Endothelial cell of umbilical vein (primary cell): ENCODE measurements at regions not wholly inside any gene's neighbourhood (a gene's known extent, or its start where the extent isn't known, plus 50 kb on each side); places are given as distances from the start of the nearest gene placed in this dataset.

Experiments used
- BruUV-seq: library from RNA; stranded (reverse); fragments of 400-500 nt; replicated peaks from 2 replicates; lab custom pipeline; 2021; lab: Mats Ljungman, UMichigan
- CTCF ChIA-PET: fragments of 300-600, 350-600 bp; sonication (Branson Sonifier 250); formaldehyde crosslinking; loops from one replicate; lab custom pipeline; 2021; ENCODE audit warnings: antibody characterized with exemption, inconsistent platforms; lab: Charles Lee
- POLR2A ChIA-PET: fragments of 300-600, 350-600 bp; sonication (Branson Sonifier 250); formaldehyde crosslinking; loops from one replicate; lab custom pipeline; 2021; ENCODE audit warnings: antibody characterized with exemption, inconsistent platforms; lab: Charles Lee
- DNase-seq: peaks from one replicate; pipeline ENCODE4 v3.0.0-alpha.2; 2011; ENCODE audit warnings: low read depth, low spot score
- FAIRE-seq: peaks from 2 replicates; lab custom pipeline; 2011; peaks lifted over from hg19 to GRCh38; lab: Jason Lieb, UNC
- H2AFZ ChIP-seq: 2 replicates; pipeline ENCODE4 v1.6.0; 2012; ENCODE audit warnings: low read depth, low read length, control low read depth, inconsistent platforms
- H3K27ac ChIP-seq: 2 replicates; pipeline ENCODE4 v1.5.1; 2011; ENCODE audit warnings: low read depth, mild to moderate bottlenecking, control low read depth, low read length, moderate library complexity; ENCODE audit not compliant: insufficient read depth
- H3K27me3 ChIP-seq, 2 experiments: 2 replicates each; pipeline versions ENCODE4 v1.6.0 to v1.6.1; 2011; ENCODE audit warnings: low read length in 2 of 2, mixed read lengths in 1 of 2; ENCODE audit not compliant: control insufficient read depth in 2 of 2, insufficient read depth in 2 of 2
- H3K36me3 ChIP-seq, 2 experiments: 2 replicates in 1 of 2; 3 replicates in 1 of 2; pipeline ENCODE4 v1.5.1; 2011; ENCODE audit warnings: low read length in 2 of 2, mild to moderate bottlenecking in 1 of 2, moderate library complexity in 1 of 2; ENCODE audit not compliant: control insufficient read depth in 2 of 2, insufficient read depth in 2 of 2; ENCODE audit errors: extremely low read depth in 1 of 2
- H3K4me1 ChIP-seq: 3 replicates; pipeline ENCODE4 v1.5.1; 2011; ENCODE audit warnings: mild to moderate bottlenecking, low read length; ENCODE audit not compliant: control insufficient read depth, insufficient read depth; ENCODE audit errors: extremely low read depth
- H3K4me2 ChIP-seq: 2 replicates; pipeline ENCODE4 v1.6.1; 2011; ENCODE audit warnings: low read length, control low read depth, mixed read lengths; ENCODE audit not compliant: insufficient read depth
- H3K4me3 ChIP-seq, 3 experiments: fragments of 200-600 bp in 1 of 3; sonication (generic), shearing (Covaris generic) in 1 of 3; replicated peaks in 1 of 3; 2 replicates each; pipeline ENCODE4 v1.5.1; 2011 to 2016; ENCODE audit warnings: control low read depth in 3 of 3, low read length in 3 of 3, mild to moderate bottlenecking in 2 of 3, inconsistent platforms in 1 of 3, low read depth in 1 of 3, moderate library complexity in 1 of 3; ENCODE audit not compliant: insufficient read depth in 1 of 3
- H3K79me2 ChIP-seq: 2 replicates; pipeline ENCODE4 v1.6.0; 2012; ENCODE audit warnings: low read length, inconsistent platforms; ENCODE audit not compliant: control insufficient read depth, insufficient read depth
- H3K9ac ChIP-seq: replicated peaks from 2 replicates; pipeline ENCODE3; 2011; ENCODE audit warnings: low read length, control low read depth; ENCODE audit not compliant: insufficient read depth; ENCODE audit errors: extremely low read depth
- H3K9me1 ChIP-seq: replicated peaks from 3 replicates; pipeline ENCODE4 v1.6.0; 2011; ENCODE audit warnings: mild to moderate bottlenecking, low read length; ENCODE audit not compliant: control insufficient read depth, insufficient read depth; ENCODE audit errors: extremely low read depth
- H3K9me3 ChIP-seq: replicated peaks from 2 replicates; pipeline ENCODE4 v1.5.1; 2012; ENCODE audit warnings: low read length, inconsistent platforms; ENCODE audit not compliant: control insufficient read depth, insufficient read depth
- H4K20me1 ChIP-seq: replicated peaks from 2 replicates; pipeline ENCODE3; 2011; ENCODE audit warnings: mild to moderate bottlenecking, low read length; ENCODE audit not compliant: control insufficient read depth, insufficient read depth; ENCODE audit errors: extremely low read depth
- EZH2 ChIP-seq: IDR thresholded peaks from 2 replicates; pipeline ENCODE4 v1.6.1; 2012; ENCODE audit warnings: borderline replicate concordance, low read depth, mild to moderate bottlenecking, moderate library complexity, low read length, inconsistent platforms; ENCODE audit not compliant: severe bottlenecking
- FOS ChIP-seq: IDR thresholded peaks from 2 replicates; pipeline ENCODE4 v1.6.1; 2011; ENCODE audit warnings: mild to moderate bottlenecking, low read length, moderate library complexity, borderline replicate concordance; ENCODE audit not compliant: insufficient read depth
- GATA2 ChIP-seq: IDR thresholded peaks from 2 replicates; pipeline ENCODE4 v1.7.0; 2011; ENCODE audit warnings: low read depth, mild to moderate bottlenecking, moderate library complexity, mixed read lengths, low read length; ENCODE audit not compliant: insufficient read length, insufficient read depth
- JUN ChIP-seq: IDR thresholded peaks from 2 replicates; pipeline ENCODE4 v1.6.1; 2011; ENCODE audit warnings: borderline replicate concordance, low read depth; ENCODE audit not compliant: insufficient read length, insufficient read depth
- MAX ChIP-seq: IDR thresholded peaks from 2 replicates; pipeline ENCODE4 v1.6.1; 2011; ENCODE audit not compliant: insufficient read depth, insufficient read length
- MYC ChIP-seq: IDR thresholded peaks from one replicate; pipeline ENCODE4 v1.6.1; 2011; ENCODE audit warnings: mild to moderate bottlenecking, low read depth, low read length
- POLR2A ChIP-seq: IDR thresholded peaks from 2 replicates; pipeline ENCODE4 v1.6.1; 2012; ENCODE audit warnings: low read depth, mild to moderate bottlenecking, control low read depth, low read length
- POLR2AphosphoS5 ChIP-seq: IDR thresholded peaks from 2 replicates; pipeline ENCODE4 v1.6.1; 2012; ENCODE audit warnings: low read depth, mild to moderate bottlenecking, control low read depth, low read length, moderate library complexity; ENCODE audit not compliant: insufficient read depth
- dilution Hi-C: fragments of 300-500 bp; cut with MboI; formaldehyde crosslinking; loops from one replicate; pipeline ENCODE4 v1.15.0; 2019; ENCODE audit warnings: low sequenced_read_pairs; ENCODE audit not compliant: extremely low pct_ligation_motif_present
- intact Hi-C: fragments of 100-400 bp; cut with micrococcal nuclease; formaldehyde crosslinking; loops from one replicate; pipeline ENCODE4 v1.10.0; 2022
- TF ChIP-seq, protein P1 (sequence below), 2 donors: IDR thresholded peaks; 1 replicate in 1 of 2; 2 replicates in 1 of 2; pipeline ENCODE4 v1.5.1; 2011; ENCODE audit warnings: low read length in 2 of 2, mild to moderate bottlenecking in 2 of 2, moderate library complexity in 2 of 2, control low read depth in 1 of 2, inconsistent platforms in 1 of 2, low read depth in 1 of 2; ENCODE audit not compliant: insufficient read depth in 1 of 2; ENCODE audit errors: extremely low read depth in 1 of 2

- no peaks in the 10 kb centered on the region for H3K27me3 ChIP-seq
- H3K9ac ChIP-seq, result no peak overlapping the region
- H3K36me3 ChIP-seq, result no peaks in the 10 kb centered on the region
- FAIRE-seq (no peak), DNase-seq (no peak)
- H3K4me1 ChIP-seq, result no peaks in the 10 kb centered on the region
- dilution Hi-C loops, result no loop called here
- POLR2A ChIA-PET, result no interaction called here
- no peaks in the 10 kb centered on the region for H3K9me1 ChIP-seq
- no peaks in the 10 kb centered on the region for H3K9me3 ChIP-seq
- no peaks in the 10 kb centered on the region for H4K20me1 ChIP-seq
- intact Hi-C loops, result no loop called here
- H3K4me2 ChIP-seq, result no peak overlapping the region
- H3K79me2 ChIP-seq, result no peaks in the 10 kb centered on the region
- CTCF ChIA-PET, result no interaction called here
- TF ChIP-seq GATA2 (no peak), MAX (no peak), EZH2 (no peak), POLR2A (no peak), FOS (no peak), POLR2AphosphoS5 (no peak), JUN (no peak), MYC (no peak)
- TF ChIP-seq, protein P1, sequence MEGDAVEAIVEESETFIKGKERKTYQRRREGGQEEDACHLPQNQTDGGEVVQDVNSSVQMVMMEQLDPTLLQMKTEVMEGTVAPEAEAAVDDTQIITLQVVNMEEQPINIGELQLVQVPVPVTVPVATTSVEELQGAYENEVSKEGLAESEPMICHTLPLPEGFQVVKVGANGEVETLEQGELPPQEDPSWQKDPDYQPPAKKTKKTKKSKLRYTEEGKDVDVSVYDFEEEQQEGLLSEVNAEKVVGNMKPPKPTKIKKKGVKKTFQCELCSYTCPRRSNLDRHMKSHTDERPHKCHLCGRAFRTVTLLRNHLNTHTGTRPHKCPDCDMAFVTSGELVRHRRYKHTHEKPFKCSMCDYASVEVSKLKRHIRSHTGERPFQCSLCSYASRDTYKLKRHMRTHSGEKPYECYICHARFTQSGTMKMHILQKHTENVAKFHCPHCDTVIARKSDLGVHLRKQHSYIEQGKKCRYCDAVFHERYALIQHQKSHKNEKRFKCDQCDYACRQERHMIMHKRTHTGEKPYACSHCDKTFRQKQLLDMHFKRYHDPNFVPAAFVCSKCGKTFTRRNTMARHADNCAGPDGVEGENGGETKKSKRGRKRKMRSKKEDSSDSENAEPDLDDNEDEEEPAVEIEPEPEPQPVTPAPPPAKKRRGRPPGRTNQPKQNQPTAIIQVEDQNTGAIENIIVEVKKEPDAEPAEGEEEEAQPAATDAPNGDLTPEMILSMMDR (IDR thresholded peaks at IDR 0.05; ENCODE audit: extremely low read depth in 1 of 2, insufficient read depth in 1 of 2, low read depth in 1 of 2, low read length in 2 of 2), result no peak
- H3K4me3 ChIP-seq, result no peak overlapping the region
- no peak overlapping the region for H2AFZ ChIP-seq
- no peak overlapping the region for H3K27ac ChIP-seq
- no TSS peak for BruUV-seq
These were observed 160.9 kb upstream of the NEBL start for GRCh38 chr10:21057989-21058388.
